Muscle layer of colon (tissue), 2 donors: ENCODE measurements at regions not wholly inside any gene's neighbourhood (a gene's known extent, or its start where the extent isn't known, plus 50 kb on each side); places are given as distances from the start of the nearest gene placed in this dataset.

ENCODE experiments used
- H3K27ac ChIP-seq: one replicate; pipeline ENCODE4 v1.7.0; 2013; ENCODE audit warnings: low read depth, mild to moderate bottlenecking, low read length, moderate library complexity
- H3K27me3 ChIP-seq, 2 donors: one replicate each; pipeline ENCODE4 v1.7.0; 2013; ENCODE audit warnings: low read length in 2 of 2, mild to moderate bottlenecking in 2 of 2; ENCODE audit not compliant: insufficient read depth in 2 of 2, control insufficient read depth in 1 of 2
- H3K36me3 ChIP-seq: one replicate; pipeline ENCODE4 v1.7.0; 2013; ENCODE audit warnings: mild to moderate bottlenecking, low read length; ENCODE audit not compliant: insufficient read depth
- H3K4me1 ChIP-seq: one replicate; pipeline ENCODE4 v1.7.0; 2013; ENCODE audit warnings: mild to moderate bottlenecking, low read length; ENCODE audit not compliant: insufficient read depth
- H3K4me3 ChIP-seq, 2 donors: one replicate each; pipeline ENCODE4 v1.7.0; 2013; ENCODE audit warnings: low read length in 2 of 2, low read depth in 1 of 2, mild to moderate bottlenecking in 1 of 2, moderate library complexity in 1 of 2
- H3K9ac ChIP-seq: one replicate; pipeline ENCODE4 v1.7.0; 2013; ENCODE audit warnings: low read length
- H3K9me3 ChIP-seq: one replicate; pipeline ENCODE4 v1.7.0; 2013; ENCODE audit warnings: mild to moderate bottlenecking, low read length
- donor health status: abdominal sarcoma.
- donor health status: Adenocarcinoma of cecum.

GRCh38 chr2:9091811-9092210 lies 88.3 kb upstream of the MBOAT2 start:
- no peaks in the 10 kb centered on the region for H3K27me3 ChIP-seq
- no peak overlapping the region for H3K27ac ChIP-seq
- H3K36me3 ChIP-seq: no peaks in the 10 kb centered on the region
- no peaks in the 10 kb centered on the region for H3K9me3 ChIP-seq
- peaks cover 5% of the 10 kb centered on the region for H3K4me1 ChIP-seq
- no peak overlapping the region for H3K4me3 ChIP-seq
- H3K9ac ChIP-seq: no peak overlapping the region

DNA sequence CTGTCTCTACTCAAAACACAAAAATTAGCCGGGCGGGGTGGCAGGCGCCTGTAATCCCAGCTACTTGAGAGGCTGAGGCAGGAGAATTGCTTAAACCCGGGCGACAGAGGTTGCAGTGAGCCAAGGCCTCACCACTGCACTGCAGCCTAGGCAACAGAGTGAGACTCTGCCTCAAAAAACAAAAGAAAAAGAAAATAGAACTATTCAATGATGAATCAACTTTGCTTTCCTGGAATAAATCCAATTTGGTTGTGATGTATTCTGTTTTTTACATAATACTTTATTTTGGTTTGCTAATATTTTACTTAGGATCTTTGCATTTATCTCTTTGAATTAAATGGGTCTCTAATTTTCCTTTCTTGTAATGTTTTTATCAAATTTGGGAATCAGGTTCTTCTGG lies 86.3 kb upstream of the MBOAT2 start:
- no peaks in the 10 kb centered on the region for H3K27me3 ChIP-seq
- no peak overlapping the region for H3K27ac ChIP-seq
- H3K36me3 ChIP-seq: no peaks in the 10 kb centered on the region

GRCh38 chr2:9087121-9087681 lies 83.7 kb upstream of the MBOAT2 start:
- no peak overlapping the region for H3K27ac ChIP-seq
- H3K9ac ChIP-seq: no peak overlapping the region
- no peak overlapping the region for H3K4me3 ChIP-seq
- no peaks in the 10 kb centered on the region for H3K27me3 ChIP-seq
- no peaks in the 10 kb centered on the region for H3K36me3 ChIP-seq
- H3K9me3 ChIP-seq: no peaks in the 10 kb centered on the region
- H3K4me1 ChIP-seq: no peaks in the 10 kb centered on the region

More for the DNA sequence above, 86.3 kb upstream of the MBOAT2 start:
- Histone ChIP-seq H3K9ac (no peak overlapping the region), H3K4me3 (no peak overlapping the region), H3K9me3 (no peaks in the 10 kb centered on the region), H3K4me1 (no peaks in the 10 kb centered on the region)

GRCh38 chr2:9086465-9086864 lies 83.0 kb upstream of the MBOAT2 start:
- Histone ChIP-seq H3K27me3 (no peaks in the 10 kb centered on the region), H3K9ac (no peak overlapping the region), H3K27ac (no peak overlapping the region), H3K9me3 (no peaks in the 10 kb centered on the region), H3K36me3 (no peaks in the 10 kb centered on the region), H3K4me1 (no peaks in the 10 kb centered on the region), H3K4me3 (no peak overlapping the region)

- Histone ChIP-seq H3K9me3 (no peaks in the 10 kb centered on the region), H3K9ac (no peak overlapping the region), H3K36me3 (no peaks in the 10 kb centered on the region), H3K4me1 (no peaks in the 10 kb centered on the region), H3K27me3 (no peaks in the 10 kb centered on the region), H3K4me3 (no peak overlapping the region), H3K27ac (no peak overlapping the region)
Observed at GRCh38 chr2:9085353-9085752, 81.9 kb upstream of the MBOAT2 start.

DNA sequence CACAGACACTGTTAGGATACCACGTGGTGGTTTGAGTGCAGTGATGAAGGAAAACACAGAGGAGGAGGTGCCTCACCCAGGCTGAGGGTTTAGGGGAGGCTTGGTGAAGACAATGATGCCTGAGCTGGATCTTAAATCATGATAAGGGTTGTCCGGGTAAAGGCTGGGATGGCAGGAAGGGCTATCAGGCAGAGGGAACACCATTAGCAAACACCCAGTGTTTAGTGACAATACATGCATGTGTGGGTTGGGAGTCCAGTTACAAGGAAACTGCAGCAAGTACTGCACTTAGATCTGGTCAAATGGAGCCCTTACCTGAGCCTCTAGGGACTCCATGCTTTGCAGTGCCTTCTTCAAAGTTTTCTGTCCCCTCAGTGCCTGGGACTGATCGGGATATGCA lies 79.8 kb upstream of the MBOAT2 start:
- Histone ChIP-seq H3K4me1 (no peaks in the 10 kb centered on the region), H3K4me3 (no peak overlapping the region), H3K27me3 (no peaks in the 10 kb centered on the region), H3K27ac (no peak overlapping the region), H3K9me3 (no peaks in the 10 kb centered on the region), H3K36me3 (no peaks in the 10 kb centered on the region), H3K9ac (no peak overlapping the region)

GRCh38 chr2:9082158-9082557 lies 78.7 kb upstream of the MBOAT2 start:
- Histone ChIP-seq H3K4me1 (no peaks in the 10 kb centered on the region), H3K27me3 (no peaks in the 10 kb centered on the region), H3K36me3 (no peaks in the 10 kb centered on the region), H3K9ac (no peak overlapping the region), H3K9me3 (no peaks in the 10 kb centered on the region), H3K27ac (no peak overlapping the region), H3K4me3 (no peak overlapping the region)

GRCh38 chr2:9081750-9082149 lies 78.3 kb upstream of the MBOAT2 start:
- Histone ChIP-seq H3K4me1 (no peaks in the 10 kb centered on the region), H3K4me3 (no peak overlapping the region), H3K27me3 (no peaks in the 10 kb centered on the region), H3K36me3 (no peaks in the 10 kb centered on the region), H3K9ac (no peak overlapping the region), H3K9me3 (no peaks in the 10 kb centered on the region), H3K27ac (no peak overlapping the region)

DNA sequence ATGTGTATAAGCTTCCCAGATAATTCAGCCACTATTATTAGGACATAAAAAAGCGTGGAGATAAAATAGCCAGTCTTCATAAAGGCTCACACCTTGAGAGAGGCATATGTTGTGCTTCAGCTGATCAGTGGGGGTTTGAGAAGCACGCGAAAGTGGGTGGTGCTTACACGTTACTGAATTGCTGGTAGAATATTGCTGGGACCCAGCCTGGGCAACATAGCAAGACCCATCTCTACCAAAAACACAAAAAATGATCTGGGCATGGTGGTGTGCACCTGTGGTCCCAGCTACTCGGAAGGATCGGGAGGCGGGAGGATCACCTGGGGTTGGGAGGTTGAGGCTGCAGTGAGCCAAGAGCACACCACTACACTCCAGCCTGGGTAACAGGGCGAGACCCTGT lies 74.9 kb upstream of the MBOAT2 start:
- no peaks in the 10 kb centered on the region for H3K9me3 ChIP-seq

GRCh38 chr2:9077691-9078090 lies 74.2 kb upstream of the MBOAT2 start:
- Histone ChIP-seq H3K9me3 (no peaks in the 10 kb centered on the region), H3K36me3 (no peaks in the 10 kb centered on the region), H3K4me3 (no peak overlapping the region), H3K4me1 (no peaks in the 10 kb centered on the region), H3K27ac (no peak overlapping the region), H3K9ac (no peak overlapping the region), H3K27me3 (no peaks in the 10 kb centered on the region)

More for the DNA sequence above, 74.9 kb upstream of the MBOAT2 start:
- H3K9ac ChIP-seq: no peak overlapping the region
- no peak overlapping the region for H3K4me3 ChIP-seq
- H3K27ac ChIP-seq: no peak overlapping the region
- no peaks in the 10 kb centered on the region for H3K36me3 ChIP-seq
- no peaks in the 10 kb centered on the region for H3K4me1 ChIP-seq
- H3K27me3 ChIP-seq: no peaks in the 10 kb centered on the region

- Histone ChIP-seq H3K4me1 (no peaks in the 10 kb centered on the region), H3K4me3 (no peak overlapping the region), H3K27me3 (no peaks in the 10 kb centered on the region), H3K27ac (no peak overlapping the region), H3K9ac (no peak overlapping the region), H3K36me3 (no peaks in the 10 kb centered on the region), H3K9me3 (no peaks in the 10 kb centered on the region)
Observed at GRCh38 chr2:9076755-9077154, 73.3 kb upstream of the MBOAT2 start.

- Histone ChIP-seq H3K9ac (no peak overlapping the region), H3K4me1 (no peaks in the 10 kb centered on the region), H3K27me3 (no peaks in the 10 kb centered on the region), H3K4me3 (no peak overlapping the region), H3K36me3 (no peaks in the 10 kb centered on the region), H3K27ac (no peak overlapping the region), H3K9me3 (no peaks in the 10 kb centered on the region)
Observed at GRCh38 chr2:9076210-9076609, 72.7 kb upstream of the MBOAT2 start.
